Fibroblast of mammary gland (primary cell): ENCODE measurements at regions not wholly inside any gene's neighbourhood (a gene's known extent, or its start where the extent isn't known, plus 50 kb on each side); places are given as distances from the start of the nearest gene placed in this dataset.
"Not testable (repeated sequence)": the region's sequence is repeated elsewhere in the genome, so short reads cannot be mapped to it uniquely, and the experiment has no call there.

ENCODE experiments used
- DNase-seq: peaks from one replicate; pipeline ENCODE4 v3.0.0-alpha.2; 2010; ENCODE audit warnings: low read depth
- H3K4me3 ChIP-seq: 2 replicates; pipeline ENCODE4 v1.5.1; 2011; ENCODE audit warnings: low read depth, mild to moderate bottlenecking, low read length, moderate library complexity; ENCODE audit not compliant: control insufficient read depth
- TF ChIP-seq, protein P1 (sequence below): conservative IDR thresholded peaks from 2 replicates; pipeline ENCODE4 v1.5.1; 2011; ENCODE audit warnings: low read depth, low read length, inconsistent platforms; ENCODE audit not compliant: control insufficient read depth, insufficient read depth

DNA sequence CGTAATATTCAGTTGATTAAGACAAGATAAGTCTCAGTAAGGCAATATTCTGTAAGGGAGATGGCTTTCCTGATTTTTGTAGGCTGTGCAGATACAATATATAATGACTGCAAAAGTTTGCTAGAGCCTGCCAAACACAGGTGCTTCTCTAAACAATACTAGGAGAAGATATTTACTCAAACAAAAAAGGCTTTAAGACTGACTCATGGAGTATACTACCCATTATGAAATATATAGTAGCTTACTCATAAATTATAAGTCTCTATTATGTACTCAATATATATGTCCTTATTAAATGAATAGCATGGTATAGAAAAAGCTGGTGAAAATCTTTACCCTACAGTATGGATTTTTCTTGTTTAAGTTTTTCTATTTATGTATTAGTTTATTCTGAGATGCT is 93.2 kb upstream of the IL15 start:
- no peak for DNase-seq
- TF ChIP-seq, protein P1, sequence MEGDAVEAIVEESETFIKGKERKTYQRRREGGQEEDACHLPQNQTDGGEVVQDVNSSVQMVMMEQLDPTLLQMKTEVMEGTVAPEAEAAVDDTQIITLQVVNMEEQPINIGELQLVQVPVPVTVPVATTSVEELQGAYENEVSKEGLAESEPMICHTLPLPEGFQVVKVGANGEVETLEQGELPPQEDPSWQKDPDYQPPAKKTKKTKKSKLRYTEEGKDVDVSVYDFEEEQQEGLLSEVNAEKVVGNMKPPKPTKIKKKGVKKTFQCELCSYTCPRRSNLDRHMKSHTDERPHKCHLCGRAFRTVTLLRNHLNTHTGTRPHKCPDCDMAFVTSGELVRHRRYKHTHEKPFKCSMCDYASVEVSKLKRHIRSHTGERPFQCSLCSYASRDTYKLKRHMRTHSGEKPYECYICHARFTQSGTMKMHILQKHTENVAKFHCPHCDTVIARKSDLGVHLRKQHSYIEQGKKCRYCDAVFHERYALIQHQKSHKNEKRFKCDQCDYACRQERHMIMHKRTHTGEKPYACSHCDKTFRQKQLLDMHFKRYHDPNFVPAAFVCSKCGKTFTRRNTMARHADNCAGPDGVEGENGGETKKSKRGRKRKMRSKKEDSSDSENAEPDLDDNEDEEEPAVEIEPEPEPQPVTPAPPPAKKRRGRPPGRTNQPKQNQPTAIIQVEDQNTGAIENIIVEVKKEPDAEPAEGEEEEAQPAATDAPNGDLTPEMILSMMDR = no peak
- no peak overlapping the region for H3K4me3 ChIP-seq

DNA sequence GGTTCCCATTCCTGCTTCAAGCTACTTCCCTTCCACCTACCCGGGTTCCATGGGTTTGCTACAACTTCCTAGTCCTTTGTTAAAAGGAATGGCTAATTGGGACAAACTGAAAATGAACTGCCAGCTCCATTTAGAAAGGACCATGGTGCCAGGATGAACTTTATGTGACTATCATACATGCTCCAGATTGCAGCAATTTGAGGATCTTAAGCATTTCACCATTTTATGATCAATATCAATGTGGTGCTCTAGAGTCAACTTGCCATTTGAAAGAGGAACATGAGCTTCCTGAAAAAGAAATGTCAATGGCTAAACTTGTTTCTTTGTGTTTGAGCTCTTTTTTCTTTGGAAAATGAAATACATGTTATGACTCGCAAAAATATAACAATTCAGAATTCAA is 92.7 kb upstream of the IL15 start:
- TF ChIP-seq, protein P1 = no peak
- no peak overlapping the region for H3K4me3 ChIP-seq
- no peak for DNase-seq

DNA sequence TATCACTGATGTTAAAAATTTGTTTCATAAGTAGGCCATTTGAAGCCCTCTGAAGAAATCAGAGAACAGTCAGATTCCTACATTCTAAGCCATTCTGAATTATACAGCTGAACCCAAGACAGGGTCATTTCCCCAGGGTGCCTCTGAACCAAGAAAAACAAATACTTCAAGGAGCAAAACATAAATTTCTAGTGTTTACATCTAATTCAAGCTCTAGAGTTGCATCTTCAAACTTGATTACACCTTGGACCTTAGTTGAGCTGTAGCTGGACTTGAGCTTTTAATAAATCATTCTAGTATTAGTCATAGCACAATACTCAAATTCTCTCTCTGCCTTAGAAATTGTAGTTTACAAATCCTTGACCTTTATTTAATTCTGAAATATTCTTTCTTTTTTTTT is 87.6 kb upstream of the IL15 start:
- no peak overlapping the region for H3K4me3 ChIP-seq
- DNase-seq = no peak
- TF ChIP-seq, protein P1 = no peak

DNA sequence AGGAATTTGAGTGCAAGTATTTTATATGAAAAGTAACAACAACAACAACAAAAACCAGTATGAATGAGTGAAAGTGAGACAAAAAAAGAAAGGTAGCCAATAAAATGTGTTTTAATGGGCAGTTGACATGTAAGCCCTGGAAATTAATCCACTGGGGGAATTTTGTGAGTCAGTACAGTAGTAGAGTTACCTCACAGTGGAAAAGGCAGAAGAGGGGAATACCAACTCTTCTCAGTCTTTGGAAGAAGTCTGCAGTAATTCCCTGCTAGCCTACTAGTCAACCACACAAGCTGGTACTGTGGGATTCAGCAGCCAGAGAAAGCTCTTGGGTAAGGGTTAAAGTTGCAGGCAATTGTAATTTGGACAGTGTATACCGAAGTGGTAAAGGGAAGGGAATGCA is 76.3 kb upstream of the IL15 start:
- TF ChIP-seq, protein P1 = no peak
- no peak for DNase-seq
- no peak overlapping the region for H3K4me3 ChIP-seq

DNA sequence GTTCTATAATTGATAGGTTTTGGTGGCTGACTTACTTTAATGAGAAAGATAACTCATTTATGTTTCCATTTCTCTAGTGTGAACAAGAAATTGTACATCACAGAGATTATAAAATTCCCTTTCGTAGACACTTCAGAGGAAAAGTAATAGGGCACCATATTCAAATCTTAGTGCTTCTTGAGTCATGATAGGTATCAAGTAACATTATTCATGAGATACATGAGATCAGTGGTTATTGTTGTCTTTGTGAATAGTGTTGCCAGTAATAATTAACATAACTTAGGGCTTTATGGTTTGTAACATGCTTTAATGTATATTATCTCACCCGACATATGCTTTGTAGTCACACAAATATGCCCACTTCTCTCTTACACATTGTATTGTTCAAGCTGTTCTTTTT is 73.7 kb upstream of the IL15 start:
- TF ChIP-seq, protein P1 = no peak
- DNase-seq = no peak
- no peak overlapping the region for H3K4me3 ChIP-seq

DNA sequence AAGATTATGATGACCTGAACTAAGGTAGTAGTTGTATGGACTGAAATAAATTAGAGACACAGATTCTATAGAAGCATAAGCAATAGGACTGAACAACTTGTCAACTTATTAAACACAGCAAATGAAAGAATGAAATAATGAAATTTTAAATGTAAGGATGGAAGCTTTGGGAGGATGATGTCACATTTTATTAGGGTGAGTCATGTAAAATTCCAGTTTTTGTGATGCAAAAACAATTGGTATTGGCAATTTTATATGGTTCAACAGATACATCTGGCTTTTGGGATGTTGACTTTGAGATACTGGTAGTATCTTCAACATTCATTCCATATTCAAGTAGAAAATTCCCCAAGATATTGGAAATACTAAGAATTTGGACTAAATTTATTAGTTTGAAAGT is 72.7 kb upstream of the IL15 start:
- no peak overlapping the region for H3K4me3 ChIP-seq
- TF ChIP-seq, protein P1 = no peak
- DNase-seq = no peak

DNA sequence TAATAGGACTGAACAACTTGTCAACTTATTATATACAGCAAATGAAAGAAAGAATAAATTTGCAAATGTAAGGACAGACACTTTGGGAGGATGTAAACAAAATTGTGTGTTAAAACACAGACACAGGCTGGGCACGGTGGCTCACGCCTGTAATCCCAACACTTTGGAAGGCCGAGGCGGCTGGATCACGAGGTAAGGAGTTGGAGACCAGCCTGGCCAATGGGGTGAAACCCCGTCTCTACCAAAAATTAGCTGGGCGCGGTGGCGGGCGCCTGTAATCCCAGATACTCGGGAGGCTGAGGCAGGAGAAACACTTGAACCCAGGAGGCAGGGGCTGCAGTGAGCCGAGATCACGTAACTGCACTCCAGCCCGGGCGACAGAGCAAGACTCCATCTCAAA is 71.4 kb upstream of the IL15 start:
- DNase-seq, H3K4me3 ChIP-seq: not testable (repeated sequence)
